ENCODE measurements at regions not wholly inside any gene's neighbourhood (a gene's known extent, or its start where the extent isn't known, plus 50 kb on each side); places are given as distances from the start of the nearest gene placed in this dataset.

DNA sequence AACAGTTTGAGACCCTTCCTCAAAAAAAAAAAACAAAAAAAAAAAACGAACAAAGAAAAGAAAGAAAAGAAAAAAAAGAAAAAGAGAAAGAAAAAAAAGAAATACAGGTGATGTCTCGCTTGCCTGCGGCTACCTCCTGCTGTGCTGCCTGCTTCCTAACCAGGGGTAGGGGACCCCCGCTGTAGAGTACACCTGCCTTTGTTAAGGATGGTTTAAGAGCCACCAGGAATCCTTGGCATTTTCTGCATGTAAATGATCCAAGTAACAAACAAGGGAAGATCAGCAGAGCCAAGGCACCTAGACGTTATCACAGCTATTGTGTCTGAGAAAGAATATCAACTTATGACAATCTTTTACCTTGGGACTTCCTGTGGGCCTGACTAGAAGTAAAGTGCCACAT lies 856.8 kb upstream of the GCFC2 start:
- TF ChIP-seq POLR2A (IDR thresholded peaks at IDR 0.05; ENCODE audit: low read depth, low read length) (no peak), EZH2 (IDR thresholded peaks at IDR 0.05; ENCODE audit: borderline replicate concordance, low read depth, low read length, severe bottlenecking) (no peak), GATA2 (IDR thresholded peaks at IDR 0.05; ENCODE audit: insufficient read depth, insufficient read length, low read depth, low read length) (no peak)
- TF ChIP-seq, protein P1, sequence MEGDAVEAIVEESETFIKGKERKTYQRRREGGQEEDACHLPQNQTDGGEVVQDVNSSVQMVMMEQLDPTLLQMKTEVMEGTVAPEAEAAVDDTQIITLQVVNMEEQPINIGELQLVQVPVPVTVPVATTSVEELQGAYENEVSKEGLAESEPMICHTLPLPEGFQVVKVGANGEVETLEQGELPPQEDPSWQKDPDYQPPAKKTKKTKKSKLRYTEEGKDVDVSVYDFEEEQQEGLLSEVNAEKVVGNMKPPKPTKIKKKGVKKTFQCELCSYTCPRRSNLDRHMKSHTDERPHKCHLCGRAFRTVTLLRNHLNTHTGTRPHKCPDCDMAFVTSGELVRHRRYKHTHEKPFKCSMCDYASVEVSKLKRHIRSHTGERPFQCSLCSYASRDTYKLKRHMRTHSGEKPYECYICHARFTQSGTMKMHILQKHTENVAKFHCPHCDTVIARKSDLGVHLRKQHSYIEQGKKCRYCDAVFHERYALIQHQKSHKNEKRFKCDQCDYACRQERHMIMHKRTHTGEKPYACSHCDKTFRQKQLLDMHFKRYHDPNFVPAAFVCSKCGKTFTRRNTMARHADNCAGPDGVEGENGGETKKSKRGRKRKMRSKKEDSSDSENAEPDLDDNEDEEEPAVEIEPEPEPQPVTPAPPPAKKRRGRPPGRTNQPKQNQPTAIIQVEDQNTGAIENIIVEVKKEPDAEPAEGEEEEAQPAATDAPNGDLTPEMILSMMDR (IDR thresholded peaks at IDR 0.05; ENCODE audit: extremely low read depth in 1 of 2, insufficient read depth in 1 of 2, low read depth in 1 of 2, low read length in 2 of 2), result no peak
- TF ChIP-seq, protein P2, sequence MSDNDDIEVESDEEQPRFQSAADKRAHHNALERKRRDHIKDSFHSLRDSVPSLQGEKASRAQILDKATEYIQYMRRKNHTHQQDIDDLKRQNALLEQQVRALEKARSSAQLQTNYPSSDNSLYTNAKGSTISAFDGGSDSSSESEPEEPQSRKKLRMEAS (IDR thresholded peaks at IDR 0.05; ENCODE audit: insufficient read depth, insufficient read length), result no peak

Data from endothelial cell of umbilical vein (primary cell).